HG02610 (cell line): ENCODE measurements at regions not wholly inside any gene's neighbourhood (a gene's known extent, or its start where the extent isn't known, plus 50 kb on each side); places are given as distances from the start of the nearest gene placed in this dataset.

Experiments used
- ATAC-seq: cut with Tn5 transposase; IDR thresholded peaks from one replicate; pipeline ENCODE4 v1.9.1; 2021; ENCODE audit warnings: mild to moderate bottlenecking, moderate library complexity; ENCODE audit not compliant: unreplicated experiment

- no peak for ATAC-seq
Measured at GRCh38 chr3:152516216-152516615, 247.5 kb downstream of the MBNL1 start.

DNA sequence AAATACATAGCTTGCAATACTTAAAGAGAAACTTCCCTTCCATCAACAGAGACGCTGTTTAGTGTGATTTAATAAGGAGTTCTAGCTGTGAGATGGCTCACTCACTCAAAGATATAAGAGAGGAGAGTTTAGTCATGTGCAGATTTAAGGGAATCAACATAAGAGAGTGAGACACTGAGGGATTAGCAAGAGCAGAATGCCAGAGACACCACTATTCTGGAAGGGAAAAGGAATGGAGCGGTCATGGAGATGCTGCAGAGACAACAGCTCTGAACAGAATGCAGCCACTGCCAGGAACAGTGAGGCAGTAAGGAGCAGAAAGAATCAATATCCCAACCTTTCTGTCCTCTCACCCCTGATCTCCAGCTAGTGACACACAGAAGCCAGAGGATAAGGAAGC lies 248.8 kb downstream of the MBNL1 start:
- ATAC-seq: no peak

- no peak for ATAC-seq
Measured at GRCh38 chr3:152518346-152518745, 249.6 kb downstream of the MBNL1 start.

GRCh38 chr3:152519376-152519775 lies 250.6 kb downstream of the MBNL1 start:
- peak; percentile 82 for ATAC-seq

GRCh38 chr3:152522036-152522435 lies 253.3 kb downstream of the MBNL1 start:
- ATAC-seq: no peak

- peak; percentile 53 for ATAC-seq
Measured at GRCh38 chr3:152524198-152525140, 255.7 kb downstream of the MBNL1 start.

DNA sequence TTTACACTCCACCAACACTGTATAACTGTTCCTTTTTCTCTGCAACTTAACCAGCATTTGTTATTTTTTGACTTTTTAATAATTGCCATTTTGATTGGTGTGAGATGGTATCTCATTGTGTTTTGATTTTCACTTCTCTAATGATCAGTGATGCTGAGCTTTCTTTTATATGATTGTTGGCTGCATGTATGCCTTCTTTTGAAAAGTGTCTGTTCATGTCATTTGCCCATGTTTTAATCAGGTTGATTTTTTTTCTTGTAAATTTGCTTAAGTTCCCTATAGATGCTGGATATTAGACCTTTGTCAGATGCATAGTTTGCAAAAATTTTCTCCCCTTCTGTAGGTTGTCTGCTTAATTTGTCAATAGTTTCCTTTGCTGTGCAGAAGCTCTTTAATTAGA lies 263.0 kb downstream of the MBNL1 start:
- no peak for ATAC-seq

GRCh38 chr3:152538518-152538917 lies 269.8 kb downstream of the MBNL1 start:
- no peak for ATAC-seq

DNA sequence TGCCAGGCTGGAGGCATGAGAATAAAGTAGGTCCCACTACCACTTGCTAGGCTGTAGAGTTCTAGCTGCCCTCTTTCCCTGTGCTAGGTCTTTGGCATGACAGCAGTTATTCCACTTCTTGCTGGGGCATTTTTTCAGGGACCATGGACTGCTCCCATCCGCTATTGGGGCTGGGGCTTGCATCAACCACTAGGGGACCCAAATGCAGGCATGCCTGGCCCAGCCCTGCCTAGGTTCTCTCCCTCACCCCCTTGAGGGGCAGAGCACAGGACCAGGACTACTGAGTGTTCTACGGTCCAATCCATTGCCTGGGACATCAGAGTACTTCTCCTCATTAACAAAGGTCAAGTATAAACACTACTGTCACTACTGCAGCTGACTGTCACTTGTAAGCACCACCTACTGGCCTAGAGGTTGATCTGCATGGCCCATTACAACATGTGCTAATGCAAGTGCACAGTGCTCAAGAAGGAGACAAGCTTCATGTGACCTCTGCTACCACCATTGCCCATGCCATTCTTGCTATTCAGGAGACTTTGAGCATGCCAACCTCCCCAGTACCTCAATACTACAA lies 270.5 kb downstream of the MBNL1 start:
- no peak for ATAC-seq

DNA sequence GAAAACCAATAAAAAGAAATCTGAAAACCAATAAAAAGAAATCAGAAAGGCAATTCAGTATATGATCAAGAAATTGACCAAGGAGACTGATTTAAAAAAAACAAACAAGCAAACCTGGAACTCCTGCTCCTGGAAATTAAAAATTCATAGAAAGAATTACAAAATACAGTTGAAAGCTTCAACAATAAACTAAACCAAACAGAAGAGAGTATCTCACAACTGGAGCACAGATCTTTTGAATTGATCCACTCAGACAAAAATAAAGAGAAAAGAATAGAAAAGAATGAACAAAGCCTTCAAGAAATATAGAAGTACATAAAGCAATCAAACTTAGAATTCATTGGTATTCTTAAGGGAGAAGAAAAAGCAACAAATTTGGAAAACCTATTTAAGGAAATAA lies 271.4 kb downstream of the MBNL1 start:
- no peak for ATAC-seq

DNA sequence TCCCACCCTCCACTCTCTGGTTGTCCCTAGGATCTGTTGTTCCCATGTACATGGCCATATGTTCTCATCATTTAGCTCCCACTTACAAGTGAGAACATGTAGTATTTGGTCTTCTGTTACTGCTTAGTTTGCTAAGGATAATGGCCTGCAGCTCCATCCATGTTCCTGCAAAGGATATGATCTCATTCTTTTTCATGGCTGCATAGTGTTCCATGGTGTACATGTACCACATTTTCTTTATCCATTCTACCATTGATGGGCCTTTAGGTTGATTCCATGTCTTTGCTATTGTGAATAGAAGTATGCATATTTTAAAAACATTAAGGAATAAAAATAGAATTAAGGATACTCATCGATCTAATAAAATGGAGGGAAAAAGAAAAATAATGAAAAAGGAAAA lies 278.4 kb downstream of the MBNL1 start:
- no peak for ATAC-seq

- ATAC-seq: no peak
Measured at GRCh38 chr3:152549263-152549662, 280.5 kb downstream of the MBNL1 start.

- no peak for ATAC-seq
Measured at GRCh38 chr3:152550284-152550683, 281.6 kb downstream of the MBNL1 start.

DNA sequence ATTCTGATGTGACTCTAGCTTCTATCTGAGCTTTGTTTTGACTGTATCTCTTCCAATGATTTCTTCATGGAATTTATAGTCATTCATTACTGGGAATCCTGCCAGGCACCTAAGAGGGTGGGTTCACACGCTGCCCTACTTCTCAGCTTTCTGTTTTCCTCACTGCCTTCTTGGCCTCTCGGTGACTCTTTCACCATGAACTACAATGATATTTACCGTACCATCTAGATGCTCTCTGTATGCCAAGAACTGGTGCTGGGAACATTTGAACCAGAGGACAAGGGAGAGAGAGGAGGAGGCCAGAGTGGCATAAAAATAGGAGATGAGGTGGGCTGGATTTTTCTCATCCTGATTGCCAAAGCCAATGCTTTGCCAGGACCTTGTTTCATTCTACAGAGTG lies 280.0 kb upstream of the P2RY1 start:
- ATAC-seq: no peak

DNA sequence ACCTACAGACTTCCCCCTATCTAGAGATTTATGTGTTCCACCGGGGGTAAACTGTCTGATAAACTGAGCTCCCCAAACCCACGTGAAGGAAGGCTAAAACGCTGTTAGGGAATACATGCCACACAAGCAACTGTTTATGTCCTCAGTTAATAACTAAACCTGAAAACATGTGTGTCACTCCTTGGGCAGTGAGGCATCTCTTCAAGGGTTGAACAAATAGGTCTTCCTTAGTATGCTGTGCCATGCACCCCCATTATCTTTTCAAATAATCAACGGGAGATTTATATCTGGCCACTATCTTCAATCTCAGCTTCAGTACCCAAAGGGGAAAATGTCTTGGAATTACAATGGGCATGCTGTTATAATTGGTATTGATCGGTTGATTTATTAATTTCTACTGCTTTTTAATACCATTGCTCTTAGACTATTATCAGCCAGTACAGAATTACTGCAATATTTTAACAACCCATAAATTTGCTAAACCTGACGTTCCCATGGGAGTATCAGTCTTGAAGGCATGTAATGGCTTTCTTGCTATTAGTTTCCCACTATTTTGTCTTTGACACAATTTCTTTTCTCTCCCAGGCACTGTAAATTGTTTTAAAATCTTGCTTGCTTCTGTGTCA lies 279.2 kb upstream of the P2RY1 start:
- no peak for ATAC-seq

DNA sequence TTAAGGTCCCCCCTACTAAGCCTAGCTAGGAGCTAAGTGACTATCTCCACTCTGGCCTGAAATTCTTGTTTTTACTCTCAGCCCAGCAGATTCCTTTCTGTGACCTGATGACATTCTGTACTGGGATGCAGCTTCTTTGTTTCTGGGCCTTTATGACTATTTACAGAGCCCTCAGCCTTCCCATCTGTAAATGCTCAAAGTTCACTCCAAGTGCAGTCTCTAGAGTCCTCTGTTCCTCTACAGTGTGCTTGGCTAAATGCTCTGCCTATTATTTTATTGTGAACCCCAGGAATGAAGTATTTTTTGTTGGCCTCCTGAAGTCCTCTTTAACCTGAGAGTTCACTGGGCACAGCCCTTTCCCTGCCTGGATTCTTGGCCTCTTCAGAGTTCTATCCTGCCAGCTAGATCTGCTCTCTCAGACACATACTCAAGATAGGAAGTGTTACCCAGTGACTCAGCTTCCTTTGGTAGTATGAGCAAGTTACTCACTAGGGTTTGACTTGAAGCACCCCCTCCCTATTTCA lies 278.1 kb upstream of the P2RY1 start:
- ATAC-seq: peak; percentile 86

- peak; percentile 40 for ATAC-seq
Measured at GRCh38 chr3:152557302-152557999, 277.5 kb upstream of the P2RY1 start.

DNA sequence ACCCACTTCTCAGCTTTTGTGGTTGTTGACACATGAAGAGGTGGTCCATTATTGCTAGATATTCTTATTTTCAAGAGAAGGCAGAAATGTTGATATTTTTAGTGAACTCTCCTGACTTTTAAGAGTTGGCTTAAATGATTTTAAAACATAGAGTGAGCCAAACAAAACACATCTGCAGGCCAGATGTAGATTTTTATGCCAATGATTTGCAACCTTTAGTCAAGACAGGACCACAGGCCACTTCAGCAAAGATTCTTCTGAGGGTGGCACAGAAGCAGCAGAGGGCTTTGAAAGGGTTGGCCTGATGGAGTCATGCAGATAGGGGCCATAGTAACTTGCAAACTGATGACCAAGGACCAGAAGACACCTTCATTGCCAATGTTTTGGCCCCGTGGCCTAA lies 276.5 kb upstream of the P2RY1 start:
- ATAC-seq: no peak

GRCh38 chr3:152559246-152559645 lies 275.7 kb upstream of the P2RY1 start:
- no peak for ATAC-seq

GRCh38 chr3:152564459-152564858 lies 270.5 kb upstream of the P2RY1 start:
- ATAC-seq: no peak

- ATAC-seq: peak; percentile 67
Measured at GRCh38 chr3:152574461-152575079, 260.4 kb upstream of the P2RY1 start.
